GM19025 (cell line): ENCODE measurements at regions not wholly inside any gene's neighbourhood (a gene's known extent, or its start where the extent isn't known, plus 50 kb on each side); places are given as distances from the start of the nearest gene placed in this dataset.

ENCODE experiments used
- ATAC-seq: cut with Tn5 transposase; IDR thresholded peaks from one replicate; pipeline ENCODE4 v1.9.1; 2021; ENCODE audit warnings: mild to moderate bottlenecking, low read depth, moderate library complexity; ENCODE audit not compliant: unreplicated experiment

DNA sequence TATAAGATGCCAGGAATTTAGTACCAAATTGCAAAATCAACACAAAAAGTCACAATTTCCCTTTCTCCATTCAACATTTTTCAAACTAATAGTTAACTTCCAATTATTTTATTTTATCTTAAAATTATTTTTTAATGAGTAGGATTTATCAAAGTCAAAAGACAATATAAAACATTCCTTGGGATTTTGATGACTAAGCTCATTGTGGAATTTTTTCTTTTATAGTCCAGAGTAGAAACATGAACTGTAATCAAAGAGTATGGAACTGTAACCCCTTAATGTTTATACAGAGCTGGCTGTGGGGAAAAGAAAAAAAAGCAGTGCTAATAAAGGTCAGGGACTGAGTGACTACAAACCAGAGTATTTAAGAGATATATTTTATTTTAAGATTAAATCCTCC, 368.6 kb upstream of the CPXCR1 start:
- no peak for ATAC-seq

- ATAC-seq = no peak
Measured at GRCh38 chrX:88397551-88397950, 349.5 kb upstream of the CPXCR1 start.

GRCh38 chrX:88416002-88416401, 331.0 kb upstream of the CPXCR1 start:
- no peak for ATAC-seq

DNA sequence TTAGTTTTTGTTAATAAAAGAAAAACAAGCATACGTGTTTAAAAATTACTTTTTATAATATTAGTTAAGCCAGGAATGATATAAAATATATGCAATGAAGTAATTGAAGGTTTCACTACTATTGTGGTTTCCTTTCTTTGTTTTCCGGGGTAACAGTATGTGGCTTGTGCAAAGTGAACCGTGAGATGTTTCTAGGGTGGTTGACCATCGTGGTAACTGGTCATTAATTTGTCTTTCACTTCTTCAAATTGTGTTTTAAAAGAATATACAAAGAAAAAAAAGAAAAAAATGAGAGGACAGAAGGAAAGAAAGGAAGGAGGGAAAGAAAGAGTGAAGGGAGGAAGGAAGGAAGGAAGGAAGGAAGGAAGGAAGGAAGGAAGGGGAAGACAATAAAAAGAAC, 330.1 kb upstream of the CPXCR1 start:
- no peak for ATAC-seq

- no peak for ATAC-seq
Measured at GRCh38 chrX:88424071-88424470, 323.0 kb upstream of the CPXCR1 start.

GRCh38 chrX:88424541-88424940, 322.5 kb upstream of the CPXCR1 start:
- ATAC-seq = no peak

DNA sequence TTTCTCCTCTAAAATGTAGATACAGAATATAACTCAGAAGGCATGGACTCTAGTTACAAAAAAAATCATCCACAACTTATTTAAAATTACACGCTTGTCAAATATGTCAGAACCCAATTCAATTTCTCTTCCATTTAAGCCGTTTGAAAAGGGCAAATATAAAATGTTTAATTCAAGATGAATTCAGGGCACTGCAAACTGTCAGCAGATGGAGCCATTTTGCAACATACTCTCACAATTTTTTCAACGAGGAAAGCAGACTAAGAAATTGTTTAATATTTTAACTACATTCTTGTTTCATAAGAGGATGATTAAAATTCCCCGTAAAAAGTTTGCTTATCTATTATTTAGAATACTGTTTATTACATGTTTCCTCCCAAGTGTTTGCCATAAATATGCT, 321.3 kb upstream of the CPXCR1 start:
- ATAC-seq = no peak

- no peak for ATAC-seq
Measured at GRCh38 chrX:88437563-88437962, 309.5 kb upstream of the CPXCR1 start.

DNA sequence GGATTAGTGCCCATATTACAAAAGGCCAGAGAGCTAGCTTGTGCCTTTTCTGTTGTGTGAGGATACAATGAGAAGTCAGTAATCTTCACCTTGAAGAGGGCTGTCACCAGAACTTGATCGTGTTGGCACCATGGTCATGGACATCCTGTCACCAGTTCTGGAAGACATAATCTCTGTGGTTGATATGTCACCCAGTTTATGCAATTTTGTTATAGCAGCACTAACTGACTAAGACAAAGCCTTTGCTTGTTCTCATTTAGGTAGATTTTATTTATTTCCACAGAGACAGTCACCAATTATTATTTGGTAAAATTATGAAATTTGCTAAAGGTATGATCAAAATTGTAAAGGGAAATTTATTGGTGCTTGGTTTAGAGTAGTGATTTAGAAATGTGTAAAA, 308.8 kb upstream of the CPXCR1 start:
- no peak for ATAC-seq

- no peak for ATAC-seq
Measured at GRCh38 chrX:88439935-88440334, 307.1 kb upstream of the CPXCR1 start.
